HG02870 (cell line): ENCODE measurements at regions not wholly inside any gene's neighbourhood (a gene's known extent, or its start where the extent isn't known, plus 50 kb on each side); places are given as distances from the start of the nearest gene placed in this dataset.

ENCODE experiments used
- ATAC-seq: cut with Tn5 transposase; IDR thresholded peaks from one replicate; pipeline ENCODE4 v1.9.1; 2021; ENCODE audit warnings: mild to moderate bottlenecking, moderate library complexity; ENCODE audit not compliant: unreplicated experiment

- no peak for ATAC-seq
These were observed 293.9 kb upstream of the HTR2A start for GRCh38 chr13:47190696-47191305.

DNA sequence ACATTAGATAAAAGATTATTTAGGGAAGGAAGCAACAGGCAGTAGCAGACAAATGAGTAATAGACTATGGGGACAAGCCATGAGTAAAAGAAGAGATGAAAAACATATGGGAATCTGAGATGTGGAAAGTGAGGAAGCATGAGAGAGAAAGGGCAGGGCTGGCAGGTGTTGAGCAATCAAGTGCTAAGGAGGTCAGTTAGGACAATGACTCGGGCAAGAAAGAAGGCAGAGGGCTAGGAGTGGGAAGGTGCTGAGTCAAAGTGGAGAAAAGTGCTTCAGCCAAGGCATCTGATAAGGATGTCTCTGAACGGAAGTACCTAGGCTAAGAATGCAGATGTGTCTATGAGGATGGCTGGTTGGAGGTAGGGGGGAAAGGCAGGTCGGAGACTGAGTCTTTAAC is 291.9 kb upstream of the HTR2A start:
- ATAC-seq, result no peak

DNA sequence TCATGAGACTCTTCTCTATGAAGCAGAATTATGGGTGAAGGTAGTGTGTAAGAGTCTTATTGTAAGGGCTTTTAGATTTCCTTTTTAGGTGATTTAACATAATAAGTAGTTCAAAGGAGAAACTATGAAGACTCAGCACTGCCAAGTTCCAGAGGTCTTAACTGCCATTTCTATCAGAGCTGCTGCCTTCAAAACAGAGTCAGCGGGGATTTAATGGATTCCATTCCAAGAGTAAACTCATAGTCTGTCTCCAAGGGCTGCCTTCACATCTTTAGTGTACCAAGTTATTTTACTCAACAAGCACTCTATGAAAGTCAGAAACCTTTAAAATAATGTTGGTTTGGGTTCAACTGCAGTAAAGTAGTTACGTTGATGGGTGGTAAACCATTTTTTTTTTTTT is 289.6 kb upstream of the HTR2A start:
- no peak for ATAC-seq

GRCh38 chr13:47184321-47184720 is 287.5 kb upstream of the HTR2A start:
- ATAC-seq, result no peak

GRCh38 chr13:47179321-47179720 is 282.5 kb upstream of the HTR2A start:
- no peak for ATAC-seq

- no peak for ATAC-seq
These were observed 281.5 kb upstream of the HTR2A start for GRCh38 chr13:47178090-47178950.

DNA sequence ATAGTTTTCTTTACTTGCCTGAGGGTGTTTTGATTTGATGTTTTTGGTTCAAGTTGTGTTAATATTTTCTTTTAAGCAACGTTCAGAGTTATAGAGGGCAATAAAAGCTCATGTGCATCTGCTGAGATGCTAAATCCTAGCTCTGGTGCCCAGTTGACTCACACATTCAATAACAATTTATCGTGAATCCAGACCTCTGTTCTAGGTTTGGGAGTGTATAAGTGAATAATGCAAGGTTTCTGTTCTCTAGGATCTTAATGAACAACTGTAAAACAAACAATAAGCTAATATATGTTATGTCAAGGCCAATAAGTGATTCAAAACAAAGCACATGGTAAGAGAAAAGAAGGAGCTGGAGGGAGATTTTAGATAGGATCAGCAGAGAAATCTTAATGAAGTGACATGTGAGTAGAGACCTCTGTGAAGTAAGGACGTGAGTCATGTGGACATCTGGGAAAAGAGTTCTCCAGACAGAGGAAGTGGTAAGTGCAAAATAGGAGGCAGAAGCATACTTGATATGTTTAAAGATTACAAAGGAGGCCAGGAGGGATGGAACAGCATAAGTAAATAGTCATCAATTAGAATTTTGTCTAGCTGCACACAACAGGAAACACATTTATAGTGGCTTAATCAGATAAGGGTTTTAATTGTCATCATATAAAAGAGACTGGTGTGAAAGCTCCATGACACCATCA is 278.5 kb upstream of the HTR2A start:
- no peak for ATAC-seq

- ATAC-seq, result no peak
These were observed 274.1 kb upstream of the HTR2A start for GRCh38 chr13:47170971-47171370.

GRCh38 chr13:47168618-47169017 is 271.8 kb upstream of the HTR2A start:
- ATAC-seq, result no peak

- ATAC-seq, result no peak
These were observed 271.2 kb upstream of the HTR2A start for GRCh38 chr13:47168066-47168465.

DNA sequence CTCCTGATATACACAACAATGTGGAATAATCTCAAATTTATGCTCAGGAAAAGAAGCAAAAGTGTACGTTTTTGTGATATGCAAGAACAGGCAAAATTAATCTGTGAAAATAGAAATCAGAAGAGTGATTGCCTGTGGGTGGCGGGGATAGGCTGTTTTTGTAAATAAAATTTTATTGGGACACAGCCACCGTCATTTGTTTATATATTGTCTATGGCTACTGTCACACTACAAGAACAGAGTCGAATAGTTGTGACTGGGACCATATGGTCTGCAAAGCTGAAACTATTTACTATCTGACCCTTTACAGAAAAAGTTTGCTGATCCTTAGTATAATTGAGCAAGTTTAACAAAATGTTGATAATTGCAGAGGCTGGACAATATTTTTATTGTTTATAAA is 269.5 kb upstream of the HTR2A start:
- no peak for ATAC-seq

DNA sequence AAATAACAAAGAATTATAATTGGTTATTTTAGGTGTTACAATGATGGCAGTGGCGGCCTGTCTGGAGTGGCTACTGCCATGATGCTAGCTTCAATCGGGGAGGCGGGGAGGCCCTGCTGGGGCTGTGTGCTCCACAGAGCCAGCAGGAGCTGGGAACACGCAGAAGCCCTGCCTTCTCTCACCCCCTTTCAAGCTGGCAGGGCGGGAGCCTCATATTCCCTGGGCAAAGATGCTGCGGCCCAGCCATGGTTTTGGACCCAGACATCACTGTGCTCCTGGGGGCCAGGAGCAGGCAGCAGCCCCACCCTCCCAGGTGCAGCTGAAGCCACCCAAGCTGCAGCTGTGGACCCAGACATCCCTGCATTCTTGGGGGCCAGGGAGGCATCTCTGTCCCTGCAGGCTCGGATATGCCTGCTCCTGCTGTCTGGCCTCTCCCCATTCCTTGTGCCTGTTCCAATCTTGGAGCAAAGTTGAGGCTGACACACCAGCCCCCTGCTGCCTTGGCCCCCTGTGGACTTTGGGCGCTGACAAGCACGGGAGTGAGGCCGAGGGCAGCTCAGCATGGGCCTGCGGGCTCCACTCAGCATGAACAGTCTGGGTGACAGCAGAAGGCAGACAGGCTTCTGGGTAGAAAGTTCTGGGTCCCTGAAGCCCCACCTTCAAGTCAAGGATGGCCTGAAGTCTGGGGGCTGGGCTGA is 263.1 kb upstream of the HTR2A start:
- ATAC-seq, result no peak

GRCh38 chr13:47158593-47158992 is 261.7 kb upstream of the HTR2A start:
- ATAC-seq, result no peak

GRCh38 chr13:47148543-47148942 is 251.7 kb upstream of the HTR2A start:
- ATAC-seq, result no peak

GRCh38 chr13:47147812-47148119 is 250.9 kb upstream of the HTR2A start:
- no peak for ATAC-seq

DNA sequence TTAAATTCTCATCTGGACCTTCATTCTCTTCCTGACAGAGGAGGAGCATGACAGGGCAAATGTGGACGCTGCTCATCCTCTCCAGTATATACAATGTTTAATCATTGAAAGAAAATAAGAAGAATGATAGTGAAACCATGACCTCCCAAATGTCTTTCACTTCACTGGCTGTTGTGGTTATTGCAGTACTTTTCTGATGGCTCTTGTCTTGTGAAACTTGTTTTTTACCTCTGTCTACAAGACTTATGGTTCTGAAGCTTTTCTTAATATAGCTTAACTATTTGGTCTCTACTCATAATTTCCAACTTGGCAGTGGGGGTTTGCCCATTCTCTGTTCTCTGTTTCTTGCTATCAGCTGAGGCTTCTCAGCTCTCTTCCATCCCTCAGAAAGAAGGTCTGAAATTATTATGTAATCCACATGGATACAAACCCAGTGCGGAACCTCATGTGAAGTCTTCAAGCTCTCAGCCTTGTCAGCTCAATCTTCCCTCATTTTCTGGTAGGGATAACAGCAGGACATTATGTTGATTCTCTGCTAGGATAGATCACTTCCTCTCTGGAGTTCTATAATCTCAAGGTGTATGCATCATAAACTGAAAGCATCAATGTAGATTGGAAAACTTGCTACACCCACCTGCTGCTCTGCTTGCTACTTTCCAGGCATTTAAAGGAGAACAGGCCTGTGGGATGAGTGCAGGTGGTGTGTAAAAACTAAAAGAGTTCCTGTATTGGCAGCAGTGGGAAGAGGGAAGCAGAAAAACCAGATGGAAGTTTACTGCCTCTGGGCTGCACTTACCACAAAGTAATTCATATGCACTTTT is 250.3 kb upstream of the HTR2A start:
- ATAC-seq, result peak; percentile 94

DNA sequence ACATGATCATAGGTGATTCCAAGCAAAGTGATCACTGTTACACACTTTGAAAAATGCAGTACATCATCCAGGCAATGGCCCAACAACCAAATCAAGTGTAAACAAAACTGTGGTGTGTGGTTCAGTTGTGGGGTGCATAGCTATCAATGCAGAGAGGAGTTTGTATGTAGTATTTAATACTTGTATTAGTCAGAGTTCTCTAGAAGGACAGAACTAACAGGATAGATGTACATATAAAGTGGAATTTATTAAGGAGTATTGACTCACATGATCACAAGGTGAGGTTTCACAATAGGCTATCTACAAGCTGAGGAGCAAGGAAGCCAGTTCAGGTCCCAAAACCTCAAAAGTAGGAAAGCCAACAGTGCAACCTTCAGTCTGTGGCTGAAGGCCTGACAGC is 249.3 kb upstream of the HTR2A start:
- ATAC-seq, result no peak

- no peak for ATAC-seq
These were observed 247.9 kb upstream of the HTR2A start for GRCh38 chr13:47144782-47145181.

- ATAC-seq, result no peak
These were observed 245.3 kb upstream of the HTR2A start for GRCh38 chr13:47142105-47142504.

DNA sequence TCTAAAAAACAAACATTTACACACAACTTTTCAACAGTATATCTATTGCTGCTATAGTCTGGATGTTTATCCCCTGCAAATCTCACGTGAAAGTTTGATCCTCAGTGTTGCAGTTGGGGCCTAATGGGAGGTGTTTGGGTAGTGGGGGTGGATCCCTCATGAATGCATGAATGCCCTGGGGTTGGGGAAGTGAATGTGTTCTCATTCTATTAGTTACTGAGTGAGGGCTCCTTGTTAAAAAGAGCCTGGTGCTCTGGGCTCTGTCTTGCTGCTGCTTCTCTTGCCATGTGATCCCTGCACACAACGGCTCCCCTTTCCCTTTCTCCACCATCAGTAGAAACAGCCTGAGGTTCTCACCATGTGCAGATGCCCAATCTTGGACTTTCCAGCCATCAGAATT is 242.7 kb upstream of the HTR2A start:
- ATAC-seq, result no peak

DNA sequence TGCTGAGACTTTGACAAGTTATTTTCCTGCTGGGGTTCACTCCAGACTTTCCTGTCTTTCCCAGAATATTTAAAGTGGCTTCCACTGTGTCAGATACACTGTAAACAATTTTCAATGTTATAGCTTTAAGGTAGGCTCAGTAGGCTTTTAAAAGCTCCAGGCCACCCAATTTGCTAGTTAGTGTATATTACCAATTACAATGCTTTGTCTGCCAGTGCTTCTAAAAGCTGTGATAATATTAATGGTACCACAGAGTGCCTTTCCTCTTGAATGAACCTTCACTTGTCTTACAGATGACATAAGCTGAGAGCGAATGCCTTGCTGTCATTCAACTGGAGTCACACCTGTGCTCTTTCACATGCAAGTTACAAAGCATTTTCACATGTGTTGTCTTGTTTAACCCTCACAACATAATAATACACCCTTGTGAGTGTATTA is 239.7 kb upstream of the HTR2A start:
- ATAC-seq, result no peak
